Nephron progenitor cell (in vitro differentiated cells): ENCODE measurements at regions not wholly inside any gene's neighbourhood (a gene's known extent, or its start where the extent isn't known, plus 50 kb on each side); places are given as distances from the start of the nearest gene placed in this dataset.

Experiments
- DNase-seq: peaks from one replicate; pipeline ENCODE4 v3.0.0; 2021
- H3K27ac Mint-ChIP-seq: 2 replicates; pipeline ENCODE4 v1.8.0; 2021; ENCODE audit warnings: mild to moderate bottlenecking, moderate library complexity, mixed read lengths
- H3K27me3 Mint-ChIP-seq: 2 replicates; pipeline ENCODE4 v1.8.0; 2021; ENCODE audit warnings: mild to moderate bottlenecking, low read depth, mixed read lengths; ENCODE audit not compliant: poor library complexity
- H3K36me3 Mint-ChIP-seq: 2 replicates; pipeline ENCODE4 v1.8.0; 2021; ENCODE audit warnings: low read depth, mixed read lengths
- H3K4me1 Mint-ChIP-seq: 2 replicates; pipeline ENCODE4 v1.8.0; 2021; ENCODE audit warnings: mixed read lengths
- H3K4me3 Mint-ChIP-seq: 2 replicates; pipeline ENCODE4 v1.8.0; 2021; ENCODE audit warnings: mild to moderate bottlenecking, moderate library complexity, mixed read lengths
- H3K9me3 Mint-ChIP-seq: 2 replicates; pipeline ENCODE4 v1.8.0; 2021; ENCODE audit warnings: mild to moderate bottlenecking, moderate library complexity, mixed read lengths
- CTCF ChIP-seq: fragments of 200-600 bp; sonication (generic); IDR thresholded peaks from 2 replicates; pipeline ENCODE4 v1.5.0; 2021; ENCODE audit warnings: antibody characterized with exemption

- TF ChIP-seq CTCF: no peak
- peaks cover 3% of the 10 kb centered on the region for H3K36me3 Mint-ChIP-seq
- DNase-seq: no peak
- no peaks in the 10 kb centered on the region for H3K27me3 Mint-ChIP-seq
- H3K4me3 Mint-ChIP-seq: no peak overlapping the region
- H3K27ac Mint-ChIP-seq: no peak overlapping the region
- H3K4me1 Mint-ChIP-seq: no peaks in the 10 kb centered on the region
- peaks cover 58% of the 10 kb centered on the region for H3K9me3 Mint-ChIP-seq
Observed at GRCh38 chr6:169019111-169019510, 234.5 kb downstream of the THBS2 start.

- TF ChIP-seq CTCF: no peak
- H3K36me3 Mint-ChIP-seq: no peaks in the 10 kb centered on the region
- no peak overlapping the region for H3K4me3 Mint-ChIP-seq
- no peak for DNase-seq
- H3K27ac Mint-ChIP-seq: no peak overlapping the region
- H3K4me1 Mint-ChIP-seq: no peaks in the 10 kb centered on the region
- no peaks in the 10 kb centered on the region for H3K27me3 Mint-ChIP-seq
- peaks cover 42% of the 10 kb centered on the region for H3K9me3 Mint-ChIP-seq
Observed at GRCh38 chr6:169016758-169017157, 236.9 kb downstream of the THBS2 start.

GRCh38 chr6:169014211-169015197, 239.1 kb downstream of the THBS2 start:
- Mint-ChIP-seq H3K36me3 (no peaks in the 10 kb centered on the region), H3K27ac (no peak overlapping the region), H3K4me1 (no peaks in the 10 kb centered on the region), H3K9me3 (peaks cover 42% of the 10 kb centered on the region), H3K4me3 (no peak overlapping the region), H3K27me3 (no peaks in the 10 kb centered on the region)
- no peak for TF ChIP-seq CTCF
- no peak for DNase-seq

GRCh38 chr6:169009628-169010027, 244.0 kb downstream of the THBS2 start:
- no peaks in the 10 kb centered on the region for H3K27me3 Mint-ChIP-seq
- no peaks in the 10 kb centered on the region for H3K36me3 Mint-ChIP-seq
- H3K4me1 Mint-ChIP-seq: no peaks in the 10 kb centered on the region
- no peak overlapping the region for H3K27ac Mint-ChIP-seq
- no peak for TF ChIP-seq CTCF
- peaks cover 9% of the 10 kb centered on the region for H3K9me3 Mint-ChIP-seq
- no peak for DNase-seq
- no peak overlapping the region for H3K4me3 Mint-ChIP-seq

- no peak for DNase-seq
- Mint-ChIP-seq H3K9me3 (peaks cover 8% of the 10 kb centered on the region), H3K4me3 (no peak overlapping the region), H3K36me3 (no peaks in the 10 kb centered on the region), H3K27ac (no peak overlapping the region), H3K4me1 (no peaks in the 10 kb centered on the region), H3K27me3 (no peaks in the 10 kb centered on the region)
- no peak for TF ChIP-seq CTCF
Observed at GRCh38 chr6:169008641-169009257, 244.9 kb downstream of the THBS2 start.
